Erythroblast (primary cell): ENCODE measurements at regions not wholly inside any gene's neighbourhood (a gene's known extent, or its start where the extent isn't known, plus 50 kb on each side); places are given as distances from the start of the nearest gene placed in this dataset.

Experiments used
- GATA1 ChIP-seq: IDR thresholded peaks from 2 replicates; pipeline ENCODE4 v1.6.1; 2011; ENCODE audit warnings: low read depth, mild to moderate bottlenecking, control low read depth, low read length, moderate library complexity
- POLR2A ChIP-seq: IDR thresholded peaks from 2 replicates; pipeline ENCODE4 v1.6.1; 2011; ENCODE audit warnings: mild to moderate bottlenecking, low read length

GRCh38 chr6:27065183-27065582 lies 182.3 kb upstream of the PRSS16 start:
- no peak for TF ChIP-seq POLR2A
- TF ChIP-seq GATA1: no peak
